SU-DHL-6 (cell line): ENCODE measurements at regions not wholly inside any gene's neighbourhood (a gene's known extent, or its start where the extent isn't known, plus 50 kb on each side); places are given as distances from the start of the nearest gene placed in this dataset.

ENCODE experiments used
- H2AFZ ChIP-seq: fragments of 200-600 bp; sonication (generic); 2 replicates; pipeline ENCODE4 v1.6.1; 2014; ENCODE audit warnings: low read depth, mild to moderate bottlenecking, moderate library complexity, mixed read lengths, antibody characterized with exemption, low read length; ENCODE audit not compliant: severe bottlenecking
- H3F3A ChIP-seq: fragments of 200-600 bp; shearing (Covaris generic); 2 replicates; pipeline ENCODE4 v1.6.0; 2016; ENCODE audit warnings: antibody characterized with exemption, mild to moderate bottlenecking; ENCODE audit not compliant: insufficient read depth
- H3K27ac ChIP-seq: fragments of 200-600 bp; sonication (generic); 2 replicates; pipeline ENCODE4 v1.5.1; 2016; ENCODE audit warnings: low read depth, mild to moderate bottlenecking, low read length, moderate library complexity, mixed read lengths
- H3K27me3 ChIP-seq: fragments of 200-600 bp; sonication (generic), shearing (Covaris generic); 2 replicates; pipeline ENCODE4 v1.6.0; 2014; ENCODE audit warnings: mild to moderate bottlenecking, low read length
- H3K36me3 ChIP-seq: fragments of 200-600 bp; sonication (generic); 2 replicates; pipeline ENCODE4 v1.6.1; 2014; ENCODE audit warnings: mild to moderate bottlenecking, low read length, mixed read lengths
- H3K4me2 ChIP-seq: fragments of 300-600, 200-600 bp; shearing (Covaris generic), sonication (generic); 2 replicates; pipeline ENCODE4 v1.6.0; 2014; ENCODE audit warnings: low read length, low read depth, mild to moderate bottlenecking; ENCODE audit not compliant: poor library complexity, severe bottlenecking
- H3K4me3 ChIP-seq: fragments of 200-600 bp; sonication (generic); 2 replicates; pipeline ENCODE4 v1.5.1; 2014; ENCODE audit warnings: antibody characterized with exemption, low read length, mild to moderate bottlenecking, mixed read lengths; ENCODE audit not compliant: insufficient read depth, poor library complexity, severe bottlenecking
- H3K79me2 ChIP-seq: fragments of 200-600 bp; sonication (generic); 2 replicates; pipeline ENCODE4 v1.6.1; 2014; ENCODE audit warnings: mild to moderate bottlenecking, low read length, moderate library complexity; ENCODE audit not compliant: insufficient read depth
- H3K9ac ChIP-seq: fragments of 200-600 bp; sonication (generic); 2 replicates; pipeline ENCODE4 v1.7.0; 2014; ENCODE audit warnings: mild to moderate bottlenecking, low read length
- H3K9me2 ChIP-seq: fragments of 200-600 bp; sonication (generic); replicated peaks from 2 replicates; pipeline ENCODE4 v1.6.1; 2014; ENCODE audit warnings: low read length; ENCODE audit not compliant: insufficient read depth
- H3K9me3 ChIP-seq: fragments of 200-600 bp; sonication (generic); 2 replicates; pipeline ENCODE4 v1.6.1; 2014; ENCODE audit warnings: low read length, mixed read lengths; ENCODE audit not compliant: insufficient read depth
- H4K20me1 ChIP-seq: fragments of 200-600 bp; sonication (generic); 2 replicates; pipeline ENCODE4 v1.6.1; 2014; ENCODE audit warnings: low read depth, mild to moderate bottlenecking, antibody characterized with exemption, low read length, moderate library complexity, mixed read lengths
- EZH2phosphoT487 ChIP-seq: fragments of 200-600 bp; sonication (generic), shearing (Covaris generic); conservative IDR thresholded peaks from 2 replicates; pipeline ENCODE4 v1.6.1; 2018; ENCODE audit warnings: mild to moderate bottlenecking, antibody characterized with exemption, low read length, moderate library complexity, mixed read lengths
- TF ChIP-seq, protein P1 (sequence below): fragments of 200-600 bp; sonication (generic); IDR thresholded peaks from one replicate; pipeline ENCODE4 v1.5.1; 2017; ENCODE audit warnings: antibody characterized with exemption, mild to moderate bottlenecking, low read length, moderate library complexity; ENCODE audit not compliant: insufficient read depth, poor library complexity, severe bottlenecking

DNA sequence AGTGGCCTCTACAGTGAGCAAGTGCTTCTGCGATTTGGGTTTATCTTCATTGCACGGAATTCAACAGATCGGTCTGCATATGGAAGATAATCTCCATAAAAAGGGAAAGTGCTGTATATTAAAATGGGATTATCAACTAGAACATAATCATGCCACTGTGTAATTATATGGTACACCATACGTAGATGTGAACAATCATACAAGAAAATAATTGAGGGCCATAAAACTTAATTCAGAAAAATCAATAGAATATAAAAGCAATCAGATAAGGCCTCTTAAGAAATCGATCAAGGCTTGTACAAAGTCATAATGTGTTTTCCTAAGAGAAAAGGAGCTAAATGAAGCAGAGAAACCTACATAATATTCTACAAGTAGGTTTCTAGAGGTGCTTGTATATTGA, 157.5 kb upstream of the MGMT start:
- H4K20me1 ChIP-seq = no peaks in the 10 kb centered on the region
- TF ChIP-seq, protein P1, sequence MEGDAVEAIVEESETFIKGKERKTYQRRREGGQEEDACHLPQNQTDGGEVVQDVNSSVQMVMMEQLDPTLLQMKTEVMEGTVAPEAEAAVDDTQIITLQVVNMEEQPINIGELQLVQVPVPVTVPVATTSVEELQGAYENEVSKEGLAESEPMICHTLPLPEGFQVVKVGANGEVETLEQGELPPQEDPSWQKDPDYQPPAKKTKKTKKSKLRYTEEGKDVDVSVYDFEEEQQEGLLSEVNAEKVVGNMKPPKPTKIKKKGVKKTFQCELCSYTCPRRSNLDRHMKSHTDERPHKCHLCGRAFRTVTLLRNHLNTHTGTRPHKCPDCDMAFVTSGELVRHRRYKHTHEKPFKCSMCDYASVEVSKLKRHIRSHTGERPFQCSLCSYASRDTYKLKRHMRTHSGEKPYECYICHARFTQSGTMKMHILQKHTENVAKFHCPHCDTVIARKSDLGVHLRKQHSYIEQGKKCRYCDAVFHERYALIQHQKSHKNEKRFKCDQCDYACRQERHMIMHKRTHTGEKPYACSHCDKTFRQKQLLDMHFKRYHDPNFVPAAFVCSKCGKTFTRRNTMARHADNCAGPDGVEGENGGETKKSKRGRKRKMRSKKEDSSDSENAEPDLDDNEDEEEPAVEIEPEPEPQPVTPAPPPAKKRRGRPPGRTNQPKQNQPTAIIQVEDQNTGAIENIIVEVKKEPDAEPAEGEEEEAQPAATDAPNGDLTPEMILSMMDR = no peak
- no peak for TF ChIP-seq EZH2phosphoT487
- H3K9ac ChIP-seq = no peak overlapping the region
- H3F3A ChIP-seq = no peaks in the 10 kb centered on the region
- H3K9me2 ChIP-seq = no peaks in the 10 kb centered on the region
- no peak overlapping the region for H2AFZ ChIP-seq
- H3K27ac ChIP-seq = no peak overlapping the region
- no peaks in the 10 kb centered on the region for H3K79me2 ChIP-seq
- H3K27me3 ChIP-seq = no peaks in the 10 kb centered on the region
- no peak overlapping the region for H3K4me3 ChIP-seq
- H3K36me3 ChIP-seq = no peaks in the 10 kb centered on the region
- H3K9me3 ChIP-seq = no peaks in the 10 kb centered on the region
- no peak overlapping the region for H3K4me2 ChIP-seq

DNA sequence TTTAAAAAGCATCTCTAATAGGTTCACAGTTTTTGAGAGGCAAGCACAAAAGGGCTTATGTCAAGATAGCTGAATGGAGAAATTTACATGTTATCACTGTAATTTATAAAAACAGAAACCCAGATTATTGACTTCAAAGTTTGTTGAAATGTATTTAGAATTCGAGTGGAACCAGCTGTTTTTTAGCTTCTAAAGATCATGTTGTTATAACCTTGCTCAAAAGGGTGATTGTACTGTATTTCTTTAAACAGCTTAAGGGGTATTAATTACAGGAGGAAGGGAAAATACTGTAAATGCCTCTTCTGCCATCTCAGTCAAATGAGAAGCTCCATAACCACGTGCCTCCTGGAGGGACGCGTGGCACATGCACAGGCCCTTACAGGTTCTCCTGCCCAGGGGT, 156.2 kb upstream of the MGMT start:
- Histone ChIP-seq H3K27me3 (no peaks in the 10 kb centered on the region), H3F3A (no peaks in the 10 kb centered on the region), H3K36me3 (no peaks in the 10 kb centered on the region), H3K9ac (no peak overlapping the region), H3K9me2 (no peaks in the 10 kb centered on the region), H3K79me2 (no peaks in the 10 kb centered on the region), H3K9me3 (no peaks in the 10 kb centered on the region), H4K20me1 (no peaks in the 10 kb centered on the region), H3K27ac (no peak overlapping the region), H3K4me3 (no peak overlapping the region), H2AFZ (no peak overlapping the region), H3K4me2 (no peak overlapping the region)
- TF ChIP-seq, protein P1 = no peak
- no peak for TF ChIP-seq EZH2phosphoT487

DNA sequence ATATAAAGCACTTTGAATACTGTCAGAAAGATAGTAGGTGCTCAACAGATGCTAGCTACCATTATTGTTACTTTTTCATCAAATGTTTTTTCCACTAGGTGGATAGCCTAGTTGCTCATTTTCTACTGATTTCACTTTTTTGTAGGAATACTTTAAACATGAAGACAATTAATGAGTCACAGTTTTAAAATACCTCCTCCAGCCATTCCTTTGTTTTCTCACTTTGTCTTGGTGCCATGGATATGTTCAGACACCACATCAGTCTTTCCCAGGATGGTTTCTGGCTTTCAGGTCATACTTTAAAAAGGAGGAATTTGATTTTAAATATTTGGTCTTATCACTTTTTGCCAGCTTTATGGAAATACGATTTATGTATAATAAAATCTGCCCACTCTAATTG, 147.1 kb upstream of the MGMT start:
- H4K20me1 ChIP-seq = no peaks in the 10 kb centered on the region
- H3F3A ChIP-seq = no peaks in the 10 kb centered on the region
- no peaks in the 10 kb centered on the region for H3K9me2 ChIP-seq
- no peak overlapping the region for H3K9ac ChIP-seq
- no peaks in the 10 kb centered on the region for H3K79me2 ChIP-seq
- peaks cover 7% of the 10 kb centered on the region; the same call in 1 of the 2 replicates for H3K9me3 ChIP-seq
- no peak overlapping the region for H3K4me2 ChIP-seq
- no peaks in the 10 kb centered on the region for H3K27me3 ChIP-seq
- no peaks in the 10 kb centered on the region for H3K36me3 ChIP-seq
- no peak overlapping the region for H3K4me3 ChIP-seq
- no peak for TF ChIP-seq EZH2phosphoT487
- TF ChIP-seq, protein P1 = no peak
- no peak overlapping the region for H2AFZ ChIP-seq
- no peak overlapping the region for H3K27ac ChIP-seq

DNA sequence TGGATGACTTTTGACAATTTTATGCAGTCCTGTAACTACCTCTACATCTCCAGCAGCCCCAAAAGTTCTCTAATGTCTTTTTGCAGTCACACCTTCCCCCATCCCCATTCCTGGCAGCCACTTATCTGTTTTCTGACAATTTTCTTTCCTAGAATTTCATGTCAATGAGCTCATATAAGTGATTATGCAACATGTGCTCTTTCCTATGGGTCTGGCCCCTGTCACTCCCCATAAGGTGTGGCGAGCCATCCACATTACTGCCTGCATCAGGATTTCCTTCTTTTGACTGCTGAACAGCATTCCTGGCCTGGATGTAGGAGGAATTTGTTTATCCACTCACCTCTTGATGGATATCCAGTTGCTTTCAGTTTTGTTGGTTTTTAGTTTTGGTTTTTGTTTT, 146.7 kb upstream of the MGMT start:
- Histone ChIP-seq H3K36me3 (no peaks in the 10 kb centered on the region), H3F3A (no peaks in the 10 kb centered on the region), H3K9ac (no peak overlapping the region), H3K9me3 (peaks cover 7% of the 10 kb centered on the region; the same call in 1 of the 2 replicates), H3K27ac (no peak overlapping the region), H3K4me3 (no peak overlapping the region), H2AFZ (no peak overlapping the region), H3K4me2 (no peak overlapping the region), H3K79me2 (no peaks in the 10 kb centered on the region), H3K9me2 (no peaks in the 10 kb centered on the region), H3K27me3 (no peaks in the 10 kb centered on the region), H4K20me1 (no peaks in the 10 kb centered on the region)
- TF ChIP-seq, protein P1 = no peak
- no peak for TF ChIP-seq EZH2phosphoT487
